ENCODE measurements at regions not wholly inside any gene's neighbourhood (a gene's known extent, or its start where the extent isn't known, plus 50 kb on each side); places are given as distances from the start of the nearest gene placed in this dataset.

DNA sequence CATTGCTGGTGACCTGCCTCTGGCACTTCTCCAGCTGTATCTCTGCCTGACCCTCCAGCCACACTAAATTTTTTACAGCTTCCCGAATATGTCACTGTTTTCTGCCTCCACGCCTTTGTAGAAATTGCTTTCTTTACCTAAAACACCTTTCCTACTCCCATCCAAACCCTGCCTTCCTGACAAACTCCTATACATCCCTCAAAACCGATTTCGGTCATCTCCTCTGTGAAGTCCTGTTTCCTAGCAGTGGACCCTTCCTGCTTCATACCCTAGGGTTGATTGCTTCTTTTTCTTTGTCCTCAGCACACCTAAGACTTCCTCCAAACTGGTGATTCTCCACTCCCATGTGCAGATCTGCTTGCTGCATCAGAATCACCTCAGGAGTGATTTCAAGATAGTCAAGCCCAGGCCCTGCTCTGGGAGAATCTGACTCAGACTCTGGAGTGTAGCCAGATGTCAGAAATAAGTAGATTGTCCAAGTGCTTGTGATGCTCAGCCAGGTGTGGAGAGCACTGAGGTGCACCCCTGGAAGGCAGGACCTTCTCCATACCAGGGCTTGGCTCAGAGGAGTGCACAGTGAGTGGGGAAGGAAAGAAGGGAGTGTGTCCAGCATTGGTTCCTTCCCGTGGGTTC is 184.2 kb downstream of the COPRS start:
- TF ChIP-seq ZNF274 (IDR thresholded peaks at IDR 0.05; ENCODE audit: borderline replicate concordance, extremely low read depth, low read length) (no peak), POLR2A (IDR thresholded peaks at IDR 0.05; ENCODE audit: control extremely low read depth in 1 of 2, low read depth in 2 of 2, low read length in 2 of 2) (no peak), RFX5 (IDR thresholded peaks at IDR 0.05; ENCODE audit: borderline replicate concordance, low read depth, low read length) (no peak), CEBPB (IDR thresholded peaks at IDR 0.05; ENCODE audit: low read depth, low read length) (no peak), GABPA (IDR thresholded peaks at IDR 0.05; ENCODE audit: borderline replicate concordance, insufficient read depth, low read length) (no peak), BACH1 (IDR thresholded peaks at IDR 0.05; ENCODE audit: low read length) (no peak), JUND (IDR thresholded peaks at IDR 0.05; ENCODE audit: low read length) (no peak)
- TF ChIP-seq, protein P1, sequence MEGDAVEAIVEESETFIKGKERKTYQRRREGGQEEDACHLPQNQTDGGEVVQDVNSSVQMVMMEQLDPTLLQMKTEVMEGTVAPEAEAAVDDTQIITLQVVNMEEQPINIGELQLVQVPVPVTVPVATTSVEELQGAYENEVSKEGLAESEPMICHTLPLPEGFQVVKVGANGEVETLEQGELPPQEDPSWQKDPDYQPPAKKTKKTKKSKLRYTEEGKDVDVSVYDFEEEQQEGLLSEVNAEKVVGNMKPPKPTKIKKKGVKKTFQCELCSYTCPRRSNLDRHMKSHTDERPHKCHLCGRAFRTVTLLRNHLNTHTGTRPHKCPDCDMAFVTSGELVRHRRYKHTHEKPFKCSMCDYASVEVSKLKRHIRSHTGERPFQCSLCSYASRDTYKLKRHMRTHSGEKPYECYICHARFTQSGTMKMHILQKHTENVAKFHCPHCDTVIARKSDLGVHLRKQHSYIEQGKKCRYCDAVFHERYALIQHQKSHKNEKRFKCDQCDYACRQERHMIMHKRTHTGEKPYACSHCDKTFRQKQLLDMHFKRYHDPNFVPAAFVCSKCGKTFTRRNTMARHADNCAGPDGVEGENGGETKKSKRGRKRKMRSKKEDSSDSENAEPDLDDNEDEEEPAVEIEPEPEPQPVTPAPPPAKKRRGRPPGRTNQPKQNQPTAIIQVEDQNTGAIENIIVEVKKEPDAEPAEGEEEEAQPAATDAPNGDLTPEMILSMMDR (IDR thresholded peaks at IDR 0.05; ENCODE audit: control extremely low read depth in 1 of 3, insufficient read depth in 1 of 3, low read depth in 1 of 3, low read length in 3 of 3), result no peak

Data from H1 (cell line).